IPS DF 6.9 (cell line): ENCODE measurements at regions not wholly inside any gene's neighbourhood (a gene's known extent, or its start where the extent isn't known, plus 50 kb on each side); places are given as distances from the start of the nearest gene placed in this dataset.
"Not testable (repeated sequence)": the region's sequence is repeated elsewhere in the genome, so short reads cannot be mapped to it uniquely, and the experiment has no call there.

Source experiments
- DNase-seq: peaks from one replicate; pipeline ENCODE4 v3.0.0-alpha.2; 2013; ENCODE audit warnings: low read depth, low spot score
- H3K27ac ChIP-seq: one replicate; pipeline ENCODE4 v1.5.1; 2013; ENCODE audit warnings: low read length, control low read depth
- H3K27me3 ChIP-seq: 2 replicates; pipeline ENCODE4 v1.6.1; 2013; ENCODE audit warnings: mild to moderate bottlenecking, low read length; ENCODE audit not compliant: control insufficient read depth, insufficient read depth
- H3K36me3 ChIP-seq: 2 replicates; pipeline ENCODE4 v1.6.1; 2013; ENCODE audit warnings: low read length; ENCODE audit not compliant: control insufficient read depth, insufficient read depth
- H3K4me1 ChIP-seq: 2 replicates; pipeline ENCODE4 v1.6.1; 2013; ENCODE audit warnings: low read length; ENCODE audit not compliant: control insufficient read depth, insufficient read depth
- H3K4me3 ChIP-seq: 2 replicates; pipeline ENCODE4 v1.5.1; 2013; ENCODE audit warnings: mild to moderate bottlenecking, low read length
- H3K9me3 ChIP-seq: 2 replicates; pipeline ENCODE4 v1.6.1; 2013; ENCODE audit warnings: low read length, inconsistent platforms; ENCODE audit not compliant: control insufficient read depth, insufficient read depth
- WGBS: extraction: QIAGEN DNeasy Blood & Tissue Kit; methylation state at CpG from one replicate; pipeline ENCODE4 v1.1.7; 2013; ENCODE audit warnings: mixed read lengths, missing lambda C conversion rate; ENCODE audit not compliant: insufficient read length, insufficient coverage; 5-methylcytosine and 5-hydroxymethylcytosine counted together

- DNase-seq = no peak
- no peaks in the 10 kb centered on the region for H3K36me3 ChIP-seq
- no peaks in the 10 kb centered on the region; the same call in 1 of the 2 replicates for H3K4me1 ChIP-seq
- H3K27me3 ChIP-seq = no peaks in the 10 kb centered on the region
- no peak overlapping the region for H3K27ac ChIP-seq
- no peaks in the 10 kb centered on the region for H3K9me3 ChIP-seq
- H3K4me3 ChIP-seq = no peak overlapping the region
- WGBS = no CpG with 5 or more reads among the region's 2 CpGs
Observed at GRCh38 chr15:96144734-96145133, 185.8 kb upstream of the NR2F2 start.

- Histone ChIP-seq H3K4me1 (no peaks in the 10 kb centered on the region; the same call in 1 of the 2 replicates), H3K27me3 (no peaks in the 10 kb centered on the region), H3K4me3 (no peak overlapping the region), H3K9me3 (no peaks in the 10 kb centered on the region), H3K36me3 (no peaks in the 10 kb centered on the region), H3K27ac (no peak overlapping the region)
- WGBS = no CpG with 5 or more reads among the region's 6 CpGs
- DNase-seq = no peak
Observed at GRCh38 chr15:96146726-96147125, 183.8 kb upstream of the NR2F2 start.

DNA sequence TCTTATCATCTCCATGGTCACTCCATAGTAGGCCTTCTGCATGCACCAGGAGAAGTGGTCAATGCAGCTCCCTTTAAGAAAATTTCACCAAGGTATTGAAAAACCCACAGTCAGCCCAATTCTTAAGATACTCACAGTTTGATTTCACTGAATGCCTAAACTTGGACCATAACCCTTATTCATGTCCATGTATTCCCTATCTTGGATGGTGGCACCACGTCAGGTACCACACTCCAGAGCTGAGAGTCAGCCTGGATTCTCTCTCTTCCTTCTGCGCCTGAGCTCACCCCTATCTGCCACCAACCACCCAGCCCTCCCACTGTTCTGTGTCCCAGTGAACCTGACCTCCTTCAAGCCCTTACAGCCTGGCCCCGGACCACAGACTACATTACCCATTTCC is 183.2 kb upstream of the NR2F2 start:
- Histone ChIP-seq H3K36me3 (no peaks in the 10 kb centered on the region), H3K4me1 (no peaks in the 10 kb centered on the region; the same call in 1 of the 2 replicates), H3K9me3 (no peaks in the 10 kb centered on the region), H3K4me3 (no peak overlapping the region), H3K27ac (no peak overlapping the region), H3K27me3 (no peaks in the 10 kb centered on the region)
- no peak for DNase-seq
- whole genome bisulfite sequencing = no CpG with 5 or more reads among the region's 3 CpGs

- no CpG with 5 or more reads among the region's 7 CpGs for WGBS
- Histone ChIP-seq H3K4me3 (no peak overlapping the region), H3K4me1 (no peaks in the 10 kb centered on the region; the same call in 1 of the 2 replicates), H3K27ac (no peak overlapping the region), H3K27me3 (no peaks in the 10 kb centered on the region), H3K9me3 (no peaks in the 10 kb centered on the region), H3K36me3 (no peaks in the 10 kb centered on the region)
- no peak for DNase-seq
Observed at GRCh38 chr15:96150254-96150653, 180.2 kb upstream of the NR2F2 start.

GRCh38 chr15:96151749-96152148 is 178.8 kb upstream of the NR2F2 start:
- no CpG with 5 or more reads among the region's 8 CpGs for WGBS
- not testable (repeated sequence) for H3K9me3 ChIP-seq, H3K36me3 ChIP-seq, H3K4me1 ChIP-seq, H3K27ac ChIP-seq, H3K27me3 ChIP-seq, H3K4me3 ChIP-seq, DNase-seq

DNA sequence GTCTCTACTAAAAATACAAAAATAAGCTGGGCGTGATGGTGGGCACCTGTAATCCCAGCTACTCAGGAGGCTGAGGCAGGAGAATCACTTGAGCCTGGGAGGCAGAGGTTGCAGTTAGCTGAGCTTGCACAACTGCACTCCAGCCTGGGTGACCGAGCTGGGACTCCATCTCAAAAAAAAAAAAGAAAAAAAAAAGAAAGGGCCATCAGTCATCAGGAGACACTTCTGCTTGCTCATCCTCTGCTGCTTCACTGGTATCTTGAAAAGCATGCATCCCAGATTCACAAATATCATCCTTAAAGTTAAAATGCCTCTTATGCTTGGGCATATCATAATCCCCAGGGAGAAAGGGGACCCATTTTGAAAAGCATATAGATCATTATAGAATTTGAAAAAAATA is 176.6 kb upstream of the NR2F2 start:
- Histone ChIP-seq H3K36me3 (no peaks in the 10 kb centered on the region), H3K27me3 (no peaks in the 10 kb centered on the region), H3K27ac (no peak overlapping the region), H3K9me3 (no peaks in the 10 kb centered on the region), H3K4me3 (no peak overlapping the region), H3K4me1 (no peaks in the 10 kb centered on the region)
- DNase-seq = no peak
- no CpG with 5 or more reads among the region's 2 CpGs for WGBS

DNA sequence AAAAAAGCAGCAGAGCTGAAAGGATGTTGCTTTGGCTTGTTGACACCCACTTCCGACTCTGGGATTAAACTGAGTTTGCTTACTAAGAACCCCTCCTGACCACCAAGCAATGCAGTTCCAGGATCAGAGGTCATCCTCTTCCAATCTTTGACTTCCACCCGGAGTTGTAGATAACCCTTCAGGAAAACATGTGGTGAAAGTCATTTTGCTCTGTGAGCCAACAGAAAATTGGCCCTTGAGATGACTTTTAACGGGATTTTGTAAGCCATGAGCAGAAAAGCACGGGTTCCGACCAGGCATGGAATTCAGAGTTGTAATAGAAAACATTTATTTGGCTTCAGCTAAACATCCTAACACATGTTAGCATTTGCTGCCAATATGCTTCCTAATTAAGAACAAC is 171.6 kb upstream of the NR2F2 start:
- Histone ChIP-seq H3K27ac (no peak overlapping the region), H3K27me3 (no peaks in the 10 kb centered on the region), H3K4me3 (no peak overlapping the region), H3K4me1 (no peaks in the 10 kb centered on the region), H3K36me3 (no peaks in the 10 kb centered on the region), H3K9me3 (no peaks in the 10 kb centered on the region)
- DNase-seq = no peak
- WGBS = no CpG with 5 or more reads among the region's 5 CpGs

DNA sequence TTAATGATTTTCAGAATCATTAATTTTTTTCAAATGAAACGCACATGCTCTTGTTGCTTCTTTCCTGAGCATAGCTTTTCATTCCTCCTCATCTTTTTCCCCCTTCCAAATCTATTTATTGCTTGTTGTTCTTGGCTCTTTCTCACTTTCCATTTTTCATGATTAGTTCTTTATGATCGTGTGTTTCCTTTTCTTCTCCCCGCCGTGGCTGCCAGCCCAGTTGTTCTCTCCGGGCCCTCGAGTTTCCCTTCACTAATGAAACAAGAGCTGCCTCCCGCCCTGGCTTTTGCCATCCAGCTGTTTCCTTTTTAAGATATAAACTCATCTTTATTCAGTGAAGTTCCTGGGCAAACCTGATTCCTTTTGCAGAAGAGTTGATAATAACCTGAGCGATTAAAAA is 170.2 kb upstream of the NR2F2 start:
- no CpG with 5 or more reads among the region's 8 CpGs for WGBS
- H3K4me1 ChIP-seq = no peaks in the 10 kb centered on the region

GRCh38 chr15:96160800-96161199 is 169.7 kb upstream of the NR2F2 start:
- Histone ChIP-seq H3K27me3 (no peaks in the 10 kb centered on the region), H3K4me3 (no peak overlapping the region), H3K27ac (no peak overlapping the region), H3K9me3 (no peaks in the 10 kb centered on the region), H3K36me3 (no peaks in the 10 kb centered on the region), H3K4me1 (no peaks in the 10 kb centered on the region)
- DNase-seq = no peak
- WGBS = no CpG with 5 or more reads among the region's 1 CpG

More for the DNA sequence above, 170.2 kb upstream of the NR2F2 start:
- no peak for DNase-seq
- Histone ChIP-seq H3K36me3 (no peaks in the 10 kb centered on the region), H3K27ac (no peak overlapping the region), H3K4me3 (no peak overlapping the region), H3K27me3 (no peaks in the 10 kb centered on the region), H3K9me3 (no peaks in the 10 kb centered on the region)

- no peak overlapping the region for H3K27ac ChIP-seq
- H3K36me3 ChIP-seq = no peaks in the 10 kb centered on the region
- H3K27me3 ChIP-seq = no peaks in the 10 kb centered on the region
- no peaks in the 10 kb centered on the region for H3K4me1 ChIP-seq
- H3K4me3 ChIP-seq = no peak overlapping the region
- no peak for DNase-seq
- WGBS = no CpG with 5 or more reads among the region's 2 CpGs
- H3K9me3 ChIP-seq = no peaks in the 10 kb centered on the region
Observed at GRCh38 chr15:96162322-96162721, 168.2 kb upstream of the NR2F2 start.

- no peaks in the 10 kb centered on the region for H3K9me3 ChIP-seq
- no peak for DNase-seq
- WGBS = no CpG with 5 or more reads among the region's 4 CpGs
- no peaks in the 10 kb centered on the region for H3K4me1 ChIP-seq
- no peaks in the 10 kb centered on the region for H3K27me3 ChIP-seq
- H3K36me3 ChIP-seq = no peaks in the 10 kb centered on the region
- no peak overlapping the region for H3K27ac ChIP-seq
- H3K4me3 ChIP-seq = no peak overlapping the region
Observed at GRCh38 chr15:96165081-96165480, 165.4 kb upstream of the NR2F2 start.
